GM19043 (cell line): ENCODE measurements at regions not wholly inside any gene's neighbourhood (a gene's known extent, or its start where the extent isn't known, plus 50 kb on each side); places are given as distances from the start of the nearest gene placed in this dataset.

Source experiments
- ATAC-seq: cut with Tn5 transposase; IDR thresholded peaks from one replicate; pipeline ENCODE4 v1.9.1; 2021; ENCODE audit warnings: low read depth; ENCODE audit not compliant: unreplicated experiment

DNA sequence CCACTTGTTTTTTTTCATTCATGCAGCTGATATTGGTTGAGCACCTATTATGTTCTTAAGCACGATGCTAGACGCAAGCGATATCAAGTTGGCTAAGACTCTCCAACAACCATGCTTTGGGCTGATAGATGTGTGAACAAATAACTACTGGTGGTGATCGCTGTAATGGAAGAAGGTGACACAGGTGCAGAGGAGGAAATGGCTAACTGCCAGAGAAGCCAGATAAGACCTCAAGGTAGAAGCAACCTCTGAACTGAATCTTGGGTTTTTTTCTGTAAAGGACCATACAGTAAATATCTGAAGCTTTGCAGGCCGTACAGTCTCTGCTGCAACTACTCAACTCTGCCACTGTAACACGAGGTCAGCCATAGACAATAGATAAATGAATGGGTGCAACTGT lies 97.9 kb downstream of the C17orf67 start:
- no peak for ATAC-seq

- no peak for ATAC-seq
Observed at GRCh38 chr17:56737421-56738161, 96.1 kb downstream of the C17orf67 start.

GRCh38 chr17:56739376-56739775 lies 94.3 kb downstream of the C17orf67 start:
- ATAC-seq: no peak

DNA sequence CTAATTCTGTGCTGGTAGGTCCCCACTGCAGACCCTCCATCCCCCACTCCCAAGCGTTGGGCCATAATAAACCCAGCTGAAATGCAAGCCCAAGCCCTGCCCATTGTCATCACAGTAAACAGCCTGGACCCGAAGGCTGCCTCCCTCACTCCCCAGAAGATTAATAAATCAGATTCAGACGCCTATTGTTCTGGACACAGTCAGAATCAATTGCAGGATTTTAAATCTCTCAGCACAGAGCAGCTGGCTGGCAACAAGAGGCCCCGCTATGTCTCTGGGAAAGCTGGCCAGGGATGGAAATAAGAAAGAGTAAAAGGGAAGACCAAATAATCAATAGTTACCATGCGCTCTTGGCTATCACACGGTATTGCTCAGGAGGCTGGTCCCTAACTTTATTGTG lies 93.9 kb downstream of the C17orf67 start:
- ATAC-seq: no peak

- no peak for ATAC-seq
Observed at GRCh38 chr17:56740481-56740880, 93.2 kb downstream of the C17orf67 start.
